ENCODE measurements at regions not wholly inside any gene's neighbourhood (a gene's known extent, or its start where the extent isn't known, plus 50 kb on each side); places are given as distances from the start of the nearest gene placed in this dataset.

DNA sequence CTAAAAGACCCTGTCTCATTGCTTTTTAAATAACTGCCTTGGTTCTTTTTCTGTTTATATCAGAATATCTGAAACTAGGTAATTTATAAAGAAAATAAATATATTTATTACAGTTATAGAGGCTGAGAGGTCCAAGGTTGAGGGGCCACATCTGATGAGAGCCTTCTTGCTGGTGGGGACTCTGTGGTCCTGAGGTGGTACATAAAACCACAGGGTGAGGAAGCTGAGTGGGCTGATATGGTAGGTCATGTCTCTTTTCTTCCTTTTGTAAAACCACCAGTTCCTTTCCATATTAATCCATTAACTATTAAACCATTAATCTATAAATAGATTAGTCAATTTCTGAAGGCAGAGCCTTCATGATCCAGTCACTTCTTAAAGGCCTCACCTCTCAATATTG, 109.5 kb upstream of the SPRY2 start:
- peaks cover 0 to 4% (median 0%) of the 10 kb centered on the region in 4 donors for H3K4me1 ChIP-seq
- no peak for DNase-seq
- H3K9me3 ChIP-seq = no peaks in the 10 kb centered on the region
- no peak overlapping the region for H3K4me3 ChIP-seq
- no peaks in the 10 kb centered on the region for H3K36me3 ChIP-seq
- no peak overlapping the region for H3K27ac ChIP-seq
- H3K27me3 ChIP-seq = no peaks in the 10 kb centered on the region
- TF ChIP-seq EP300 (IDR thresholded peaks at IDR 0.05) (no peak), CTCF (IDR thresholded peaks at IDR 0.05) (no peak), POLR2AphosphoS5 (IDR thresholded peaks at IDR 0.05) (no peak), POLR2A (IDR thresholded peaks at IDR 0.05) (no peak)
- no peak for ATAC-seq (ENCODE audit: low FRiP score in 2 of 2)

DNA sequence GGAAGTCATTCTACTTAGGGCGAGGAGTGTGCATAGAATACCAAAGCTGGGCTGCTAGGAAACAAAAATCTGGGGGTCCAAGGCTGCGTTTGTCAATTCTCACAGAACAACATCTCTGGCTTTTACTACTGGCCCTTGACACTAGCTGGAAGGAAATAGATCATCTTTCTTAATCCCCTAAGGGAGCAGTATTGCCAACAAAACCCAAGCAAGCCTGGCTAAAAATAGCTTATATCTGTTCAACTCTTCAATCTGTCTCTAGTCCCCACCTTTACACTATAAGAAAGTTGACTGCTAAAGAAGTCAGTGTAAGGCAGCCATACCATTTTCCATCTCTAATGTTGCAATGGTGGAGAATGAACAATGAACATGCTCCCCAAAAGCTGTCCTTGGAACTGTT, 107.8 kb upstream of the SPRY2 start:
- H3K9me3 ChIP-seq = no peaks in the 10 kb centered on the region
- DNase-seq (no peak), ATAC-seq (ENCODE audit: low FRiP score in 2 of 2) (no peak)
- peaks cover 0 to 8% (median 4%) of the 10 kb centered on the region in 4 donors for H3K4me1 ChIP-seq
- WGBS, 2 donors = 69 to 81% methylated on average over 2 of the region's 2 CpGs
- no peaks in the 10 kb centered on the region for H3K27me3 ChIP-seq
- no peak overlapping the region for H3K27ac ChIP-seq
- H3K36me3 ChIP-seq = no peaks in the 10 kb centered on the region
- H3K4me3 ChIP-seq = no peak overlapping the region
- TF ChIP-seq EP300 (IDR thresholded peaks at IDR 0.05) (no peak), CTCF (IDR thresholded peaks at IDR 0.05) (no peak), POLR2AphosphoS5 (IDR thresholded peaks at IDR 0.05) (no peak), POLR2A (IDR thresholded peaks at IDR 0.05) (no peak)

GRCh38 chr13:80447747-80448146, 106.8 kb upstream of the SPRY2 start:
- DNase-seq = no peak
- WGBS, 2 donors = 86 to 92% methylated on average over 2 of the region's 2 CpGs
- no peak for ATAC-seq (ENCODE audit: low FRiP score in 2 of 2)
- Histone ChIP-seq H3K4me3 (no peak overlapping the region), H3K27ac (no peak overlapping the region), H3K9me3 (no peaks in the 10 kb centered on the region), H3K4me1 (peaks cover 0 to 8% (median 4%) of the 10 kb centered on the region in 4 donors), H3K36me3 (no peaks in the 10 kb centered on the region), H3K27me3 (no peaks in the 10 kb centered on the region)
- TF ChIP-seq POLR2AphosphoS5 (IDR thresholded peaks at IDR 0.05) (no peak), POLR2A (IDR thresholded peaks at IDR 0.05) (no peak), EP300 (IDR thresholded peaks at IDR 0.05) (no peak), CTCF (IDR thresholded peaks at IDR 0.05) (no peak)

GRCh38 chr13:80444240-80445015, 103.5 kb upstream of the SPRY2 start:
- ATAC-seq (ENCODE audit: low FRiP score in 2 of 2) (peak in 1 of 2 donors; percentile 75), DNase-seq (no peak)
- Histone ChIP-seq H3K27me3 (no peaks in the 10 kb centered on the region), H3K27ac (peak overlapping the region in 1 of 4 donors; percentile 6), H3K36me3 (no peaks in the 10 kb centered on the region), H3K4me1 (peaks cover 0 to 8% (median 4%) of the 10 kb centered on the region in 4 donors), H3K9me3 (no peaks in the 10 kb centered on the region), H3K4me3 (no peak overlapping the region)
- 47 to 51% methylated on average over 4 of the region's 4 CpGs for WGBS, 2 donors
- TF ChIP-seq POLR2A (IDR thresholded peaks at IDR 0.05) (no peak), POLR2AphosphoS5 (IDR thresholded peaks at IDR 0.05) (no peak), CTCF (IDR thresholded peaks at IDR 0.05) (no peak), EP300 (IDR thresholded peaks at IDR 0.05) (no peak)

DNA sequence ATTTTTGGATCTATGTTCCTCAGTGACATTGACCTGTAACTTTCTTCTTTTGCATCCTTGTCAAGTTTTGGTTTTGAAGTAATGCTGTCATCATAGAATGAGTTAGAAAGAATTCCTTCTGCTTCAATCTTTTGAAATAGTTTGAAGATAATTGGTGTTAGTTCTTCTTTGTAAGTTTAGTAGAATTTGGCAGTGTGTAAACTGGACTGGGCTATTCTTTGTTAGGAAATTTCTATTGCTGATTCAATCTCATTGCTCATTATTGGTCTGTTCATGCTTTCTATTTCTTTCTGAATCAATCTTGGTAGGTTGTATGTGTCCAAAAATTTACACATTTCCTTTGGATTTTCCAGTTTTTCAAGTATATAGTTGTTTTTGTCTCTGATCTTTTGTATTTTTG, 101.7 kb upstream of the SPRY2 start:
- no peaks in the 10 kb centered on the region for H3K36me3 ChIP-seq
- no peak for DNase-seq
- no peak overlapping the region for H3K4me3 ChIP-seq
- H3K27me3 ChIP-seq = no peaks in the 10 kb centered on the region
- H3K27ac ChIP-seq = no peak overlapping the region
- ATAC-seq (ENCODE audit: low FRiP score in 2 of 2) = no peak
- H3K9me3 ChIP-seq = no peaks in the 10 kb centered on the region
- H3K4me1 ChIP-seq = peaks cover 0 to 8% (median 4%) of the 10 kb centered on the region in 4 donors
- TF ChIP-seq CTCF (IDR thresholded peaks at IDR 0.05) (no peak), POLR2AphosphoS5 (IDR thresholded peaks at IDR 0.05) (no peak), POLR2A (IDR thresholded peaks at IDR 0.05) (no peak), EP300 (IDR thresholded peaks at IDR 0.05) (no peak)

Measured in upper lobe of left lung (tissue), 6 donors.